ENCODE measurements at regions not wholly inside any gene's neighbourhood (a gene's known extent, or its start where the extent isn't known, plus 50 kb on each side); places are given as distances from the start of the nearest gene placed in this dataset.
A peak's percentile ranks its signal among the peaks of the same experiment; 100 is the strongest.

DNA sequence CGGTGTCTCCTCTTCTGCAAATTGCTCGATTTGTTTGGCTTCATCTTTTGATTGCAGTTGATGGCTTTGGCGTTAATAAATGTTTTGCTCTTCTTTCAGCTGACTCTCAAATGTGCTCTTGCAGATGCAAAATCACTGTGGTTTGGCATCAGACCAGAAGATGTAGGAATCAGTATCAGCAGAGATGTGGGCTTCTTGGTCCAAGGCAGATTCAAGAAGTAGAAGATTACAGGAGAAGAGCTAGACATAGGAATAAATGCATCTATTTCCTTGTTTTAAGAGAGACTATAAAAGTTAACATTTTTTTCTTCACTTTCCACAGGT, 59.8 kb upstream of the BACH1 start:
- H3K4me2 ChIP-seq, result no peak overlapping the region

More for the DNA sequence above, 59.8 kb upstream of the BACH1 start:
- no peak for DNase-seq (ENCODE audit: low spot score)
- no peak overlapping the region for H3K27ac Mint-ChIP-seq
- Histone ChIP-seq H3K9me2 (ENCODE audit: insufficient read depth) (peaks cover 8% of the 10 kb centered on the region; the same call in 1 of the 2 replicates), H3K36me3 (ENCODE audit: insufficient read depth) (no peaks in the 10 kb centered on the region), H3K79me2 (replicated peaks; ENCODE audit: insufficient read depth) (no peaks in the 10 kb centered on the region), H2AFZ (0 out of 2 replicates have a peak overlapping the region, but pooled peaks have one; percentile 60), H3K27ac (ENCODE audit: low read depth) (no peak overlapping the region), H3K27me3 (ENCODE audit: insufficient read depth) (no peaks in the 10 kb centered on the region), H3F3A (replicated peaks; ENCODE audit: low read depth) (no peaks in the 10 kb centered on the region), H4K20me1 (replicated peaks; ENCODE audit: insufficient read depth) (no peaks in the 10 kb centered on the region), H3K4me3 (no peak overlapping the region), H3K4me1 (ENCODE audit: insufficient read depth) (no peaks in the 10 kb centered on the region)
- no peaks in the 10 kb centered on the region for H3K9me3 Mint-ChIP-seq
- H3K4me3 Mint-ChIP-seq, result no peak overlapping the region
- TF ChIP-seq ETS1 (IDR thresholded peaks at IDR 0.05) (no peak), NANOG (IDR thresholded peaks at IDR 0.05; ENCODE audit: borderline replicate concordance) (no peak), STAT1 (IDR thresholded peaks at IDR 0.05; ENCODE audit: unreplicated experiment) (no peak), JUNB (IDR thresholded peaks at IDR 0.05; ENCODE audit: unreplicated experiment) (no peak), EZH2phosphoT487 (IDR thresholded peaks at IDR 0.05; ENCODE audit: unreplicated experiment) (no peak), ZNF114 (CRISPR knock-in tag; IDR thresholded peaks at IDR 0.05) (no peak), EZH2 (IDR thresholded peaks at IDR 0.05; ENCODE audit: low read depth, unreplicated experiment) (no peak), POLR2AphosphoS5 (IDR thresholded peaks at IDR 0.05; ENCODE audit: low read depth) (no peak), REST (IDR thresholded peaks at IDR 0.05; ENCODE audit: unreplicated experiment) (no peak), CREB1 (CRISPR knock-in tag; IDR thresholded peaks at IDR 0.05; ENCODE audit: low read depth) (no peak), ZNF331 (CRISPR knock-in tag; IDR thresholded peaks at IDR 0.05; ENCODE audit: low read depth) (no peak)
- TF ChIP-seq, protein P1, sequence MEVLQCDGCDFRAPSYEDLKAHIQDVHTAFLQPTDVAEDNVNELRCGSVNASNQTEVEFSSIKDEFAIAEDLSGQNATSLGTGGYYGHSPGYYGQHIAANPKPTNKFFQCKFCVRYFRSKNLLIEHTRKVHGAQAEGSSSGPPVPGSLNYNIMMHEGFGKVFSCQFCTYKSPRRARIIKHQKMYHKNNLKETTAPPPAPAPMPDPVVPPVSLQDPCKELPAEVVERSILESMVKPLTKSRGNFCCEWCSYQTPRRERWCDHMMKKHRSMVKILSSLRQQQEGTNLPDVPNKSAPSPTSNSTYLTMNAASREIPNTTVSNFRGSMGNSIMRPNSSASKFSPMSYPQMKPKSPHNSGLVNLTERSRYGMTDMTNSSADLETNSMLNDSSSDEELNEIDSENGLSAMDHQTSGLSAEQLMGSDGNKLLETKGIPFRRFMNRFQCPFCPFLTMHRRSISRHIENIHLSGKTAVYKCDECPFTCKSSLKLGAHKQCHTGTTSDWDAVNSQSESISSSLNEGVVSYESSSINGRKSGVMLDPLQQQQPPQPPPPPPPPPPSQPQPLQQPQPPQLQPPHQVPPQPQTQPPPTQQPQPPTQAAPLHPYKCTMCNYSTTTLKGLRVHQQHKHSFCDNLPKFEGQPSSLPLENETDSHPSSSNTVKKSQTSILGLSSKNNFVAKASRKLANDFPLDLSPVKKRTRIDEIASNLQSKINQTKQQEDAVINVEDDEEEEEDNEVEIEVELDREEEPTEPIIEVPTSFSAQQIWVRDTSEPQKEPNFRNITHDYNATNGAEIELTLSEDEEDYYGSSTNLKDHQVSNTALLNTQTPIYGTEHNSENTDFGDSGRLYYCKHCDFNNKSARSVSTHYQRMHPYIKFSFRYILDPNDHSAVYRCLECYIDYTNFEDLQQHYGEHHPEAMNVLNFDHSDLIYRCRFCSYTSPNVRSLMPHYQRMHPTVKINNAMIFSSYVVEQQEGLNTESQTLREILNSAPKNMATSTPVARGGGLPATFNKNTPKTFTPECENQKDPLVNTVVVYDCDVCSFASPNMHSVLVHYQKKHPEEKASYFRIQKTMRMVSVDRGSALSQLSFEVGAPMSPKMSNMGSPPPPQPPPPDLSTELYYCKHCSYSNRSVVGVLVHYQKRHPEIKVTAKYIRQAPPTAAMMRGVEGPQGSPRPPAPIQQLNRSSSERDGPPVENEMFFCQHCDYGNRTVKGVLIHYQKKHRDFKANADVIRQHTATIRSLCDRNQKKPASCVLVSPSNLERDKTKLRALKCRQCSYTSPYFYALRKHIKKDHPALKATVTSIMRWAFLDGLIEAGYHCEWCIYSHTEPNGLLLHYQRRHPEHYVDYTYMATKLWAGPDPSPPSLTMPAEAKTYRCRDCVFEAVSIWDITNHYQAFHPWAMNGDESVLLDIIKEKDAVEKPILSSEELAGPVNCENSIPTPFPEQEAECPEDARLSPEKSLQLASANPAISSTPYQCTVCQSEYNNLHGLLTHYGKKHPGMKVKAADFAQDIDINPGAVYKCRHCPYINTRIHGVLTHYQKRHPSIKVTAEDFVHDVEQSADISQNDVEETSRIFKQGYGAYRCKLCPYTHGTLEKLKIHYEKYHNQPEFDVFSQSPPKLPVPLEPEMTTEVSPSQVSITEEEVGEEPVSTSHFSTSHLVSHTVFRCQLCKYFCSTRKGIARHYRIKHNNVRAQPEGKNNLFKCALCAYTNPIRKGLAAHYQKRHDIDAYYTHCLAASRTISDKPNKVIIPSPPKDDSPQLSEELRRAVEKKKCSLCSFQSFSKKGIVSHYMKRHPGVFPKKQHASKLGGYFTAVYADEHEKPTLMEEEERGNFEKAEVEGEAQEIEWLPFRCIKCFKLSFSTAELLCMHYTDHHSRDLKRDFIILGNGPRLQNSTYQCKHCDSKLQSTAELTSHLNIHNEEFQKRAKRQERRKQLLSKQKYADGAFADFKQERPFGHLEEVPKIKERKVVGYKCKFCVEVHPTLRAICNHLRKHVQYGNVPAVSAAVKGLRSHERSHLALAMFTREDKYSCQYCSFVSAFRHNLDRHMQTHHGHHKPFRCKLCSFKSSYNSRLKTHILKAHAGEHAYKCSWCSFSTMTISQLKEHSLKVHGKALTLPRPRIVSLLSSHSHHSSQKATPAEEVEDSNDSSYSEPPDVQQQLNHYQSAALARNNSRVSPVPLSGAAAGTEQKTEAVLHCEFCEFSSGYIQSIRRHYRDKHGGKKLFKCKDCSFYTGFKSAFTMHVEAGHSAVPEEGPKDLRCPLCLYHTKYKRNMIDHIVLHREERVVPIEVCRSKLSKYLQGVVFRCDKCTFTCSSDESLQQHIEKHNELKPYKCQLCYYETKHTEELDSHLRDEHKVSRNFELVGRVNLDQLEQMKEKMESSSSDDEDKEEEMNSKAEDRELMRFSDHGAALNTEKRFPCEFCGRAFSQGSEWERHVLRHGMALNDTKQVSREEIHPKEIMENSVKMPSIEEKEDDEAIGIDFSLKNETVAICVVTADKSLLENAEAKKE (CRISPR knock-in tag; IDR thresholded peaks at IDR 0.05), result no peak
- TF ChIP-seq, protein P2, sequence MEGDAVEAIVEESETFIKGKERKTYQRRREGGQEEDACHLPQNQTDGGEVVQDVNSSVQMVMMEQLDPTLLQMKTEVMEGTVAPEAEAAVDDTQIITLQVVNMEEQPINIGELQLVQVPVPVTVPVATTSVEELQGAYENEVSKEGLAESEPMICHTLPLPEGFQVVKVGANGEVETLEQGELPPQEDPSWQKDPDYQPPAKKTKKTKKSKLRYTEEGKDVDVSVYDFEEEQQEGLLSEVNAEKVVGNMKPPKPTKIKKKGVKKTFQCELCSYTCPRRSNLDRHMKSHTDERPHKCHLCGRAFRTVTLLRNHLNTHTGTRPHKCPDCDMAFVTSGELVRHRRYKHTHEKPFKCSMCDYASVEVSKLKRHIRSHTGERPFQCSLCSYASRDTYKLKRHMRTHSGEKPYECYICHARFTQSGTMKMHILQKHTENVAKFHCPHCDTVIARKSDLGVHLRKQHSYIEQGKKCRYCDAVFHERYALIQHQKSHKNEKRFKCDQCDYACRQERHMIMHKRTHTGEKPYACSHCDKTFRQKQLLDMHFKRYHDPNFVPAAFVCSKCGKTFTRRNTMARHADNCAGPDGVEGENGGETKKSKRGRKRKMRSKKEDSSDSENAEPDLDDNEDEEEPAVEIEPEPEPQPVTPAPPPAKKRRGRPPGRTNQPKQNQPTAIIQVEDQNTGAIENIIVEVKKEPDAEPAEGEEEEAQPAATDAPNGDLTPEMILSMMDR (conservative IDR thresholded peaks at IDR 0.05; ENCODE audit: low read depth in 2 of 2), result no peak
- no peak for ATAC-seq
- peaks cover 2% of the 10 kb centered on the region for H3K27me3 Mint-ChIP-seq (ENCODE audit: insufficient read depth, low read depth, poor library complexity)
- no peaks in the 10 kb centered on the region for H3K36me3 Mint-ChIP-seq (ENCODE audit: low read depth)
- peaks cover 3% of the 10 kb centered on the region for H3K4me1 Mint-ChIP-seq

Data from GM23338 (cell line).